Epidermal melanocyte (primary cell): ENCODE measurements at regions not wholly inside any gene's neighbourhood (a gene's known extent, or its start where the extent isn't known, plus 50 kb on each side); places are given as distances from the start of the nearest gene placed in this dataset.

Source experiments
- DNase-seq: peaks from one replicate; pipeline ENCODE4 v3.0.0; 2011; ENCODE audit warnings: low spot score; ENCODE audit not compliant: insufficient read length

- no peak for DNase-seq
Observed at GRCh38 chr20:23282111-23282510, 68.5 kb upstream of the NXT1 start.

GRCh38 chr20:23279836-23280235 lies 70.8 kb upstream of the NXT1 start:
- no peak for DNase-seq

GRCh38 chr20:23278172-23278571 lies 72.4 kb upstream of the NXT1 start:
- DNase-seq = no peak

GRCh38 chr20:23277316-23277715 lies 73.3 kb upstream of the NXT1 start:
- no peak for DNase-seq

- no peak for DNase-seq
Observed at GRCh38 chr20:23273776-23274175, 76.8 kb upstream of the NXT1 start.

DNA sequence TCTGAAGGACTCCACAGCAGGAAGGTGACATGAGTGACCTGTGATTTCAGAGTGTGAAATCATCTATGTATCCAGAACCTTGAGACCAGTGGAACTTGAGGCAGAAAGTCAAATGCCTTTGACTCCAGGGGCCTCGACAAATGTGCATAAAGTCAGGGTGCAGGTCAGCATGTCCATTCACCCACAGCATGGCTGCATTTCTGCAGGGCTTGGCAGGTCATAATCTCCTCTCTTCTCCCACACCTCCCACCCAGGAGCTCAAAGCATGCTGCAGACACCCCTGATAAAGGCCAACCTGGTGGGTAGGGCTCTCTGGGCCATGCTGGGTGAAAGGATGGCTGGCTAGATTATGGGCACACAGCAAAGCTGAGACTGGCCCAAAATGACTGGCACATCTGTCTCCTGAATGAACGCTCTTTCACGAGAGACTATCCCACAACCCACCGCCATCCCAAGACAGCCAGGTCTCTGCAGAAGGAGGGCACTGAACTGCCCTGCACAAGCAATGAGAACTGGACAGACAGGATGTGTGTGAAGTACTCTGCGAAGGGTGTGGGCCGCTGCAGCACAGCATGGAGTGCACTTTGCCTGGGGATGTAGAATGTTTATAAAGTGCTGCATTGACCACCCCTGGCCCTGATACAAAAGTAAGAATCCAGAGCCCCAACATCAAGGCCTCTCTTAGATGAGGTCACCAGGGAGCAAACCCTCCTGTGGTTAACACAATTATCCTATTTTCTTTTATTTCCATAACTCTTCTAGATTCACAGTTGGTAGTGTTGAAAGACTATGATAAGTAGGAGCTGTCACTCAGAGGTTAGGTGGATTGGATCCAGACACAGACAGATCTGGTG lies 78.2 kb upstream of the NXT1 start:
- no peak for DNase-seq

DNA sequence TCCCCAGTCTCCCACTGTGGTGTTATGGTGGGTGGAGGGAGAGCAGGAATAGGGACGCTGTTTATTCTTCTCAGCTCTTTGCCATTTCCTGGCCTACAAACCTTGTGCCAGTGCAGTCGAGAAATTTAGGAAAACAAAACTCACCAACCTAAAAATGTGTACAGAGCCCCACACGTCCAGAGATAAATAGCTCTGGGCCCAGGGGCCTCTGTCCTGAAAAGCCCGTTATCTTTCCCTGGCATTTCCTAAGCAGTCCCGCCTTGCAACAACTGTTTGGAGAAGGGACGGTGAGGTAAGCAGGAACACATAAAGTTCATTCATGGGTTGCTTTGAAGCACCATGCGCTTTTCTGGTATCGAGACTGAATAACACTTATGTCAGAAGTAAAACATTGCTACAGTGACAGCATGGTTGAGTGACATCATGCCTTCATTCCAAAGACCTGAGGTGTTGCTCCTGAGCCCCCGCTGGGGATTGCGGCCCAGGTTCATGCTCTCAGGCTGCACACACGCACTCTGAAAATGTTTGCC lies 80.1 kb upstream of the NXT1 start:
- DNase-seq = no peak

DNA sequence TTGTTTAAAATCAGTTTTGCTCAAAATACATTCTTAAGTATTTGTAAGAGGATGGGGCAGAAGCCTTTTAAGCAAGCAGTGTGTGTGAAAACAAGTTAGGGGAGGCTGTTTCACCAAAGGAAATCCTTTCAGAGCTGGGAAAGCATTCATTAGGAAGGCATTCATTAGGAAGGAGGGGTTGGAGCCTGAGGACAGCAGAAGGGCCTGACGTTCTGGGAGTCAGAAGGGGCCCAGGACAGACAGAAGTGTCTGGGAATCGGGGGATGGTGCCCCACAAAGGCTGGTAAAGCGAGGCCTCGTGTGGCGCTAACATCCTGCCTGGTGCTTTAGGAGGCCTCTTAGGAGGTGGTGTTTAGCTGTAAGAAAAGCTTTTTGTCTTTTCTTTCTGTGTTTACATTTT lies 80.6 kb upstream of the NXT1 start:
- DNase-seq = no peak

DNA sequence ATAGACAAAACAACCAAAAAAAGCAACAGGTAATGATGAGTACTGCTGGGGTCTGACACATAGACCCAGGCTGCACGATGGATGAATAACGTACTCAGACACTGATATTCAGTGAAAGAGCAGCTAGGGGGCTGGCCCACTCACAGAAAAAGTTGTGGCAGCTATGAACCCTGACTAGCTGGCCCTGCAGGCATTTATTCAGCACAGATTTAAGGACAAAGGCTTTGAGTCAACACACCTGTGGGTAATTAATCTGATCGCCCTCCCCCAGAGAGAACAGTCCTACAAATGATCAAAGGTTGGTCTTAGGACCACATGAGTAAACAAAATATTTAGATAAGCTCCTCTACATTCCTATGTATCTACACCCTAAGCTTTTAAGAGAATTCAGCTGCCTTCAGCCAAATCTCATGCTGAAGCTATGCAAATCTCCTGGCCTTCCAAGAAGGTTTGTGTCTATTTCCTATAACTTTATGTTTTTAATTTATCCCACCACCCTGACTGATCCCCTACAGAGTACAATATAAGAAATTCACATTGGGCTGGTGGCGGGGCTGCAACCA lies 81.7 kb upstream of the NXT1 start:
- no peak for DNase-seq

GRCh38 chr20:23267909-23268308 lies 82.7 kb upstream of the NXT1 start:
- no peak for DNase-seq

- DNase-seq = no peak
Observed at GRCh38 chr20:23266530-23267398, 83.8 kb upstream of the NXT1 start.

DNA sequence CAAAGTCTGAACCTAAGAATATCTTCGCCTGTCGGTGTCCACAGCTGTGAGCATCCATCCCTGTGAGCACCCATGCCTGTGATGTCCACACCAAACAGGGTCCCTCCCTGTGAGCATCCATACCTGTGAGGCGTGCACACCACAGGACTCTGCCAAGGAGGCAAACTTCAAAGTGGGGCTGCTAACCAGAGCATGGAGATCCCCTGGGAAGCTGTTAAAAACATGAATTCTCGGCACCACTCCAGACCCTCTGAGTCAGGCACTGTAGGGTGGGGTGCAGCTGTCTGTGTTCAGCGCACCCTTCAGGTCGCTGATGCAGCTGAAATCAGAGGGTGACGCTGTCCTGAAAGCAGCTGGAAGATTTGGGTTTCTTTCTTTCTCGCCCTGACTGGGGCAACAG lies 85.4 kb upstream of the NXT1 start:
- DNase-seq = no peak

DNA sequence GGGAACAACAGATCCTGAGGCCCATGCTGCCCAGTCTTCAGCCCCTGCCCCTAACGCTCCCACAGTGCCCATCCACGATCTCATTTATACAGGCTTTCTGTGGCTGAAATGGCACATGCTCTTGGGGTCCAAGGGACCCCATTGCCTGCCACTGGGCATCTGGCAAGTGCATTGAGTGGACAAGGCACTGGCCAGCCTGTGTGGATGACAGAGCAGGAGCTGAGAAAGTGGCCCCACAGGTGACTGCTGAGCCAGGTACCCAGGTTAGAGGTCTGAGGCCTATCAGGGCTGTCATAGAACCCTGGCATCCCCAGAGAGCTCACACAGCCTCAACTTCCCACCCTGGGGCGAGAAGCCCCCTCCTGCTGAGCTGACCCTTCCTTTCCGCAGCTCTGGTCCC lies 86.0 kb upstream of the NXT1 start:
- DNase-seq = no peak

DNA sequence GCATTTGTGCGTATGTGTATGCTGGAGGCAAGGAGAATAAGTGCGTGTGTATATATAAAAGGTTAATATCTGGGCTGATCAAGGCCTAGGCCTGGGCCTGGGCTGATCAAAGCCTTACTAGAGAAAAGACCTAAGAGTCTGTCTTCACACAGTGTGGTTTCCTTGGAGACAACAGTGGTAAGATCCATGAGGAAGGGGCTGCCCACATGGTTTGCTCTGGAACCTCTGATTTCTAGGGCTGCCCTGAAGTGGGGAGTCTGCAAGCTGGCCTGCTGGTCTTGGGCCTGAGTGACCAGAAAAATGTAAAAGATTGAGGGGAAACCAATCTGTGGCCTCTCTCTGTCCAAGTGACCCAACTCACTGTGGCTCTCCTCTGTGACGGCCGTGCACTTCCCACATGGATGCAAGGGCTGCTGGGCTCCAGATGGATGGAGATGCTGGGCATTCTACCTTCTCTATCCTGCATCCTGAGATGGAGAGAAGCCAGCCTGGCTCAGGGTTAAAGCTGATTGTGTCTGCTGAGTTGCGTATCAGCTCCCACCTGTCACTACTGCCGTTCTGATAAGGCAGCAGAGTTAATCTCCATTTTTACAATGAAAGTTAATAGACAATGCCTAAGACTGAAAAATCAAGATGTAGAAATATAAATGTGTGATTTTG lies 90.3 kb upstream of the NXT1 start:
- no peak for DNase-seq

GRCh38 chr20:23258747-23259121 lies 91.9 kb upstream of the NXT1 start:
- DNase-seq = no peak

GRCh38 chr20:23257848-23258746 lies 92.5 kb upstream of the NXT1 start:
- DNase-seq = no peak

DNA sequence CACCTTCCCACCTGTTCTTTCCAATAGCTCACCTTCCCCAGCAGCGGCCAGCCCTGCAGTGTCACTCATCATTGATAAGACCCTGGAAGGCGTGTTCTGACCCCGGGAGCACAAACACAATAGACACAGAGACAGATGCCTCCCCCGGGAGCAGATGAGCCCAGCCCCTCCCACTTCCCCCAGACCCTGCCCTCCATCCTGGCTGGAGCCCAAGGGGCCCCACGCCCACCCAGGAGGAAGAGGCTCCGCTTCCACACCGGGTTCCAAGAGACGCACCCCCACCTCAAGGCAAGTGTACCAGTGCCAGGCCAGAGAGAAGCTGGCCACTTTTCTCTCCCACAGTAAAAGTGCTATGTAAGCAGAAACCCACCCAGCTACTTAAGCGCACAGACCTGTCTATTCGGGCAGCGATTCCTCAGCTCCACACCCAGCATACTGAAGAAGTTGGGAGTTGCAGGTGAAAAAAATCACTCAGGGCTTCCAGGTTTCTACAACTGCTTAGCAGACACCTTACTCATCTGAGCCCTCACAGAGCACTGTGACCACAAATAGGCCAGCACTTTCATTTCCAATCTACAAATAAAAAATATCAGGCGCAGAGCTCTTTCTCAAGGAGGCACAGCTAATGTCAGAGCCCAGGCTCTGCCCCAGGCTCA lies 93.4 kb upstream of the NXT1 start:
- no peak for DNase-seq

GRCh38 chr20:23255716-23256385 lies 94.7 kb upstream of the NXT1 start:
- no peak for DNase-seq

DNA sequence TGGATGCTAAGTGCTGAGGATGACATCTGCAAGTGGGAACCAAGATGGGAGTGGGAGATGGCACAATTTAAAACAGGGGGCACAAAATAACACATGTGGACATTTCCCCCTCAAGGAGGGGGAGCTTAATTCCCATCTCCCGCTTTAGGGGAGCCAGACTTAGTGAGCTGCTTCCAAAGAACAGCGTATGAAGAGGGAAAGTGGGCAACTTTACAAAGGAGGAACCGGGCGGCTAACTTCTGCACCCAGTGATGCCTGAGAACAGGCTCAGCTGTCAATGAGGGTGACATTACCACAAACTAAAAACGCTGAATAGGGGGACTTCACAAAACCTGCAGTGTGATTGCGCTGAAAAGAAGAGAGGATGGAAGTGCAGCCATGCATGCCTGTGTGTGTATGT lies 95.5 kb upstream of the NXT1 start:
- no peak for DNase-seq
